Kidney epithelial cell (primary cell): ENCODE measurements at regions not wholly inside any gene's neighbourhood (a gene's known extent, or its start where the extent isn't known, plus 50 kb on each side); places are given as distances from the start of the nearest gene placed in this dataset.

Experiments used
- DNase-seq: peaks from one replicate; pipeline ENCODE4 v3.0.0-alpha.2; 2010; ENCODE audit warnings: low read depth
- H3K27me3 ChIP-seq: 2 replicates; pipeline ENCODE4 v1.6.0; 2011; ENCODE audit warnings: low read length; ENCODE audit not compliant: control insufficient read depth, insufficient read depth
- H3K36me3 ChIP-seq: 2 replicates; pipeline ENCODE4 v1.5.1; 2011; ENCODE audit warnings: low read length; ENCODE audit not compliant: control insufficient read depth, insufficient read depth
- H3K4me3 ChIP-seq: 2 replicates; pipeline ENCODE4 v1.5.1; 2011; ENCODE audit warnings: low read depth, mild to moderate bottlenecking, control low read depth, low read length
- CTCF ChIP-seq: IDR thresholded peaks from 2 replicates; pipeline ENCODE4 v1.5.1; 2011; ENCODE audit warnings: mild to moderate bottlenecking, moderate library complexity, low read length, control low read depth, inconsistent platforms; ENCODE audit not compliant: insufficient read depth, poor library complexity, severe bottlenecking

DNA sequence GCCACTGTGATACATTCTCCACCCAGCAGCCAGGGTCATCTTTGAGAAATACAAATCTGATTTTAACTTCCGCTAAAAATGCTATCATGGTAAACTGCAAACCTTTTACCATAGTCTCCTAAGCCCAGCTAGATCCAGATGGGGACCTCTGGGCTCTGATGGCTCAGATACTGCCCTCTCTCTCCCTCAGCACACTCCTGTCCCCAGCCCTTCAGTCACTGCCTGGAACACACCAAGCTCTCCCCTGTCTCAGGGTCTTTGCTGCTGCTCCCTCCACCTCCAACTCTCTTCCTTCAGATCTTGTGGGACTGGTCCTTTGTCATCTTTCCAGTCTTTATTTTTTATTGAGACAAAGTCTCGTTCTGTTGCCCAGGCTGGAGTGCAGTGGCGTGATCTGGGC, 65.1 kb downstream of the SPRY4 start:
- H3K36me3 ChIP-seq, result no peaks in the 10 kb centered on the region
- no peak overlapping the region for H3K4me3 ChIP-seq
- DNase-seq, result no peak
- TF ChIP-seq CTCF, result no peak
- no peaks in the 10 kb centered on the region for H3K27me3 ChIP-seq

DNA sequence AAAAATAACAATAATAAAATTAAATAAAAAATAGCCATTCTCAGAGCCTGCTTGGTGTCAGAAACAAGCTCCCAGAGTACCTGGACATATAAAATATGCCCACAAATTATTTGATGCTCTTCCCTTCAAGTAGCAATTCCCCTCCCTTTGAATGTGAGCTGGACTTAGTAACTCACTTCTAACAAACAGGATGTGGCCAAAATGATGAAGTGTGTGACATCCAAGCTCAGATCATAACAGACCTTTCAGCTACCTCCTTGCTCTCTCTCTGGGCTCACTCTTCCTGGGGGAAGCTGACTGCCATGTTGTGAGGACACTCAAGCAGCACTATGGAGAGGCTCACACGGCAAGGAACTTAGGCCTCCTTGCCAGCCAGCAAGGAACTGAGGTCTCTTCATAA, 69.0 kb downstream of the SPRY4 start:
- no peaks in the 10 kb centered on the region for H3K27me3 ChIP-seq
- H3K36me3 ChIP-seq, result no peaks in the 10 kb centered on the region
- no peak overlapping the region for H3K4me3 ChIP-seq
- no peak for TF ChIP-seq CTCF
- DNase-seq, result no peak

DNA sequence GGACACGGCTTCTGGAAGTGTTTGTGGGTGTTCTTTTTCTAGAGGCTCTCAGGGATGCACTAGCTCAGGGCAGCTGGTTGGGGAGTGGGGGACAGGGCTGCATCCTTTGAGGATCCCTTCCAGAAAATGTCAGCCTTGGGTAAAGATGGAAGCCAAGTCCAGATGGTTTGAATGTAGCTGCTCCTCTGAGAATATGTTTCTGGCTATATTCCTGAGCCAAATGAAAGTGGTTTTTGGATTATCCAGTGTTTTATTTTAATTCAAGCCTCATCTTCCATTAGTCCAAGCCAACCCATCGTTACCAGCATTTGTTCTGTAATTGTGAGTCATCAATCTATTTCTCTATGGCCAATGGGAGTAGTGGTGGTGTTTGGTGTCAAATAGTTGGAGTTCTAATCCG, 70.4 kb downstream of the SPRY4 start:
- no peak for TF ChIP-seq CTCF
- Histone ChIP-seq H3K27me3 (no peaks in the 10 kb centered on the region), H3K4me3 (no peak overlapping the region), H3K36me3 (no peaks in the 10 kb centered on the region)
- no peak for DNase-seq

- Histone ChIP-seq H3K4me3 (no peak overlapping the region), H3K36me3 (no peaks in the 10 kb centered on the region), H3K27me3 (no peaks in the 10 kb centered on the region)
- no peak for TF ChIP-seq CTCF
- DNase-seq, result no peak
These were observed 70.9 kb downstream of the SPRY4 start for GRCh38 chr5:142253938-142254337.

- no peaks in the 10 kb centered on the region for H3K27me3 ChIP-seq
- no peak overlapping the region for H3K4me3 ChIP-seq
- no peaks in the 10 kb centered on the region for H3K36me3 ChIP-seq
- TF ChIP-seq CTCF, result no peak
- DNase-seq, result no peak
These were observed 74.7 kb downstream of the SPRY4 start for GRCh38 chr5:142250119-142250518.

DNA sequence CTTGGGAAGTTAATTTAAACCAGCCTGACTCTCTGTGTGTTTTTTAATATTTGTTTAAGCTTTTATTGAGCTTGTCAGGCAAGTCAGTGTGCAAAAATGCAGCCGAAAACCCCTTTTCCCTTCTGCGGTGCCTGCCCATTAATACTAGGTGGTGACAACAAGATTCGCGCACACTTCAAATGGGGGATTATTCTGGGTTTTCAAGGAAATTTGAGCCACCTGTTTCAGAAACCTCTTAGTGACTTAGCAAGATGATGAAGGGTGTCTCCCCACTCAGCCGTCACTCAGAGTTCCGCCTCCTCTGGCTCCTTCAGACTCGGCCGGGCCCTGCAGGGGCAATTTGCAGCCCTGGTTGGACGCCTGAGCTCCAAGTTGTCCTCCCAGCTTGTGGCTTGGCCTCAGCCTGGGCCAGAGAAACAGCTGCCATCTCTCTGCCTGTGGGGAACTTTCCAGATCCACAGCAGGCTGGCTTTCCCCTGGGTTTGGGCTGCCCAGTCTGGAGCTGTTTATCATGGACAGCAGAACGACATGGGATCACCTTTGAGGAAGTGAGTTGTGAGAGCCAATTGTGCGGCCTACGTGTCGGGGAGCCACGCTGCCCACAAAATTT, 75.9 kb downstream of the SPRY4 start:
- Histone ChIP-seq H3K4me3 (no peak overlapping the region), H3K36me3 (no peaks in the 10 kb centered on the region), H3K27me3 (no peaks in the 10 kb centered on the region)
- no peak for DNase-seq
- no peak for TF ChIP-seq CTCF
